HG02870 (cell line): ENCODE measurements at regions not wholly inside any gene's neighbourhood (a gene's known extent, or its start where the extent isn't known, plus 50 kb on each side); places are given as distances from the start of the nearest gene placed in this dataset.

Experiments used
- ATAC-seq: cut with Tn5 transposase; IDR thresholded peaks from one replicate; pipeline ENCODE4 v1.9.1; 2021; ENCODE audit warnings: mild to moderate bottlenecking, moderate library complexity; ENCODE audit not compliant: unreplicated experiment

GRCh38 chr7:69451715-69452114 lies 146.6 kb upstream of the AUTS2 start:
- no peak for ATAC-seq

- ATAC-seq: no peak
These were observed 145.5 kb upstream of the AUTS2 start for GRCh38 chr7:69452797-69453196.

GRCh38 chr7:69457595-69458504 lies 140.4 kb upstream of the AUTS2 start:
- ATAC-seq: no peak

GRCh38 chr7:69464035-69464434 lies 134.2 kb upstream of the AUTS2 start:
- ATAC-seq: no peak

GRCh38 chr7:69465262-69465661 lies 133.0 kb upstream of the AUTS2 start:
- no peak for ATAC-seq

DNA sequence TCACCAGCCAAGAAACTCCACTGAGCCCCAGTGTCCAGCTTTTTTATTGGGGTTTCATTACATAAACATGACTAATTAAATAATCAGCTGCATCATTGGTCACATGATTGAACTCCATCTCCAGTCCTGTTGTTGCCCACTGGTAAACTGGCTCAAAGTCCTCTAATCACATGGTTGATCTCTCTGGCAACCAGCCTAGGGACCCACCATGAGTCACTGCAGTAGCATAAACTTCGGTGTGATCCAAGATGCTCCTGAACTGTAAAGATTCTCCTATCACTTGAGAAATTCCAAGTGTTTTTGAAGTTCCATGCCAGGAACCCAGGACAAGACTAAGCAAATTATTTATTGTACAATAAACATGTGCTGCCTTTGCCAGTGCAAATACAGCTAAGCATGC lies 130.4 kb upstream of the AUTS2 start:
- ATAC-seq: no peak

DNA sequence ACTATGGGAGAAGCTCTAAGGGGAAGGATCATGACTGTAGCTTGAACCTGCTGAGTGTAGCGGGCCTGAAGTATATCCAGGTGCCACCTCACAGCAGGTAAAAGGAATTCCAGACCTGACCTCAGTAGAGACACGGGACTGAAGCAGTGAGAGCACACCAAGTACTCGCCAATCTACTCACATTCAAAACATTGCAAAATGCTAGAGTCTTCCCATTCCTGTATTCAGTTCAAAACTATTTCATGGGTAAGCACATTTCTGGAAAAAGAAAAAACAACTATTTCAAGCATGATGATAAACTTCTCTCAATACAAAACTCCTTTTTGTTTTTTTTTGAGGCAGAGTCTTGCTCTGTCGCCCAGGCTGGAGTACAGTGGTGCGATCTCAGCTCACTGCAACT lies 121.9 kb upstream of the AUTS2 start:
- ATAC-seq: no peak

DNA sequence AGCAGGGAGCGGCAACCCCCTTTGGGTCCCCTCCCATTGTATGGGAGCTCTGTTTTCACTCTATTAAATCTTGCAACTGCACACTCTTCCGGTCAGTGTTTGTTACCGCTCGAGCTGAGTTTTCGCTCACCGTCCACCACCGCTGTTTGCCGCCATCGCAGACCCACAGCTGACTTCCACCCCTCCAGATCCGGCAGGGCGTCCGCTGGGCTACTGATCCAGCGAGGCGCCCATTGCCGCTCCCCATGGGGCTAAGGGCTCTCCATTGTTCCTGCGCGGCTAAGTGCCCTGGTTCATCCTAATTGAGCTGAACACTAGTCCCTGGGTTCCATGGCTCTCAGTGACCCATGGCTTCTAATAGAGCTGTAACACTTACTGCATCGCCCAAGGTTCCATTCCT lies 115.6 kb upstream of the AUTS2 start:
- no peak for ATAC-seq

DNA sequence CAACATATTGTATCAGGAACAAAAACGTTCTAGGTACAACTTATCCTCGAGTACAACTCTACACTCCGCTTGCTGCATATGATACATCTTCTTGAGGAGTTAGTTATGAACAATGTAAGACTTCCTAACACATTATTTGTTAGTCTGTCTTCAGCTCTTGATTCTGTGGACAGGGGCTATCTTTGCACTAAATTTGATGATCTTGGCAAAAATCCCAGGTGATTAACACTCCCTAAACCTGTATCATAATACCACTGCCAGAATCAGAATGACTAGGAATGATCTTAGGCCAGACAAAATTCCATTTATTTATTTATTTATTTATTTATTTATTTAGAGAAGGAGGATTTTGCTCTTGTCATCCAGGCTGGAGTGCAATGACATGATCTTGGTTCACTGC lies 108.7 kb upstream of the AUTS2 start:
- no peak for ATAC-seq

- ATAC-seq: no peak
These were observed 99.6 kb upstream of the AUTS2 start for GRCh38 chr7:69498671-69499070.

- ATAC-seq: no peak
These were observed 95.9 kb upstream of the AUTS2 start for GRCh38 chr7:69502358-69502757.

- no peak for ATAC-seq
These were observed 93.4 kb upstream of the AUTS2 start for GRCh38 chr7:69504733-69505420.

GRCh38 chr7:69508736-69509135 lies 89.5 kb upstream of the AUTS2 start:
- ATAC-seq: no peak

GRCh38 chr7:69510114-69510513 lies 88.2 kb upstream of the AUTS2 start:
- no peak for ATAC-seq

DNA sequence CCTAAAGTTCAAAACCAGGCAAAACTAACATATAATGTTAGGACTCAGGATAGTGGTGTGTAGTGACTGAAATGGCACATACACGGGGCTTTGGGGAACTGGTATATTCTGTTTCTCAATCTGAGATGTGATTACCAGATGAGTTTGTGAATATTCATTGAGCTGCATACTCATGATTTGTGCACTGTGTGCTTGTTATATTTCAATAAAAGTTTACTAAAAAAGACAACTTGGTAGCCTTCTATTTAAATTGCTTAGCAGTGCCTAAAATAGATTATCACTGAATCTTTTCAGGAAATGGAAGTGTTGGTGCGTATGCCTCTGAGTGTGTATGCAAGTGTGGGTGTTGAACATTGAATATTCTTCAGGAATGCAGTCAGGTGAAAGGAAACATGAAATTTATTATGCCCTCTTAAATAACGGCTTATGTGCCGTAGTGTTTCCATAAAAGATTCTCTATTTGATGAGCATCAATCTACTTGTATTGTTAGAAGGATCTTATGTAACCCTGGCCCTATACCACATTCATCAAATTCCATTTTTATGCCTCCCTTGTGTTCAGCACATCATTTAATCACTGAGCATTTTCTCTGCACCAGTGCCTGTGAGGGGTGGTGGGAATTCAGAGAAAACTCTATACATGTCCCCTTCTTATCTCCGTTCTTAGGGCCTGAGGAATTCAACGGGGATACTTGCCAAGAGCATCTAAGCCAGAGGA lies 82.6 kb upstream of the AUTS2 start:
- no peak for ATAC-seq

GRCh38 chr7:69516238-69516820 lies 81.9 kb upstream of the AUTS2 start:
- ATAC-seq: no peak

- no peak for ATAC-seq
These were observed 80.1 kb upstream of the AUTS2 start for GRCh38 chr7:69517985-69518704.

GRCh38 chr7:69518705-69519077 lies 79.6 kb upstream of the AUTS2 start:
- ATAC-seq: no peak

GRCh38 chr7:69526570-69526969 lies 71.7 kb upstream of the AUTS2 start:
- ATAC-seq: no peak

- no peak for ATAC-seq
These were observed 70.6 kb upstream of the AUTS2 start for GRCh38 chr7:69527706-69528105.

- no peak for ATAC-seq
These were observed 67.2 kb upstream of the AUTS2 start for GRCh38 chr7:69531050-69531449.
